HS-5 (cell line): ENCODE measurements at regions not wholly inside any gene's neighbourhood (a gene's known extent, or its start where the extent isn't known, plus 50 kb on each side); places are given as distances from the start of the nearest gene placed in this dataset.
A peak's percentile ranks its signal among the peaks of the same experiment; 100 is the strongest.

ENCODE experiments used
- DNase-seq: peaks from one replicate; pipeline ENCODE4 v3.0.0-alpha.2; 2012; ENCODE audit warnings: low read depth

DNA sequence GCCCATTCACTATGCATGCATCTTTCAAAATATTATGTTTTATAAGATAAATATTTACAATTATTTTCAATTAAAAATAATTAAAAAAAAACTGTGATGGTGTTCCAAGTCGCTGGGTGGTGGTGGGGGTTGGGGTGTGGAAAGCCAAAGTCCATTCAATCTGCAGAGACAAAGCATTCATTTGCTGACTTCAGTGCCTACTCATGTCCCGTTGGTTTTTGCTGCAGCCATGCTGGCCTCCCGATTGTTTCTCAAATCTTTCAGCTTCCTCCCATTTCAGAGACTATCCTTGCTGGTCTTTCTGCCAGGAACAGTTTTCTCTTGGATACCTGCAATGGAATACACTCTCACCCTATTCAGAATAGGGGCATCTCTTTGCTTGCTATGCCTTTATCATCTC lies 331.5 kb upstream of the NOVA1 start:
- DNase-seq, result no peak

DNA sequence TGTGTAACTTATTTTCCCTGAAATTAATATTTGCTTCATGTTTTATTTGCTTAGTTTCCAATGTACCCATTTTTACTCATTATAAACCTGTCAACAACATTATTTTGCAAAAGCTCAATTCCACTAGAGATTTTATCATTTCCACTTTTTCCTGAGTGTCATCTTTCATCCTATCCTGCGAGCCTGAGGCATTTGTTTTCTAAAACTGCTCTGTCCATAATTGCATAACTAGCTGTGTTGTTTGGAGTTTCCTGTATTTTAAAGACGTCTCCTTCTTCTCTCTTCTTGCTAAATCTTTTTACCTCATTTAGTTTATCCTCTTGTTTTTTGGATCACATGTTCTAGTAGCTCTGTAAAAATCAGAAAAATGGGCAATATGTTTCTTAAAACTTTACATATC lies 332.7 kb upstream of the NOVA1 start:
- DNase-seq, result no peak

DNA sequence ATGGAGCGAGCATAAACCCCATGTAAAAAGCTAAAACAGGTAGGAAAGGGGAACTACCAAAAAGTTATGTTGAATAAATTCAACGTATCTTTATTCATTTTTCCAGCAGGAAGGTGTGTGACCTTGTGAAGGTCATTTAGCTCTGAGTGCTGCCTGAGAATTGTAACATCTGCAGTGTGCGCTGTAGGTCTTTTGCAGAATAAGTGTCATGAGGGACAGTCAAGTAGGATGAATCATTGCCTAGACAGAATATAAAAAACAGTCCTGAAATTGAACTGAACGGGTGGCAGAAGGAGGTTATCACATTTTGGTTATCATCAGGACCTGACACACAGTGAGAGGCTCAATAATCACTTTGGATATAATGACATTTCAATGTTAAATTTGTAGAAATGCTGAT lies 334.8 kb upstream of the NOVA1 start:
- no peak for DNase-seq

GRCh38 chr14:26933431-26933830 lies 335.6 kb upstream of the NOVA1 start:
- DNase-seq, result no peak

DNA sequence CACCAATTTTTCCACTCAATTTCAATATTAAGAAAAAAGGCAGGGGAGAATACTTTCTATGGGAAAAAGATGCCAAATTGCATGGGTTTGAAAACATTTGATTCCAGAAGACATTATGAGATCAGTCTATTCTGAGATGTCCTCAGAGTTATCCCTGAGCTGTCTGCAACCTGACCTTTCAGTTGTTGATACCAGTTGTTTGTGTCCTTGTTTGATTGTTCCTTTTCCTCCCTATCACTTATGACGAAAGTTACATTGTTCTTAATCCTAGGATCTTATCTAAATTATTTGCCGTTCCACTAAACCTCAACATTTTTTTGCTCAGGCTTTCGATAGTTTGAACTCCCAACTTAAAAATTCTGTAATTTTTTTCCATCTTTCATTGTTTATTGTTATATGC lies 336.3 kb upstream of the NOVA1 start:
- DNase-seq, result no peak

DNA sequence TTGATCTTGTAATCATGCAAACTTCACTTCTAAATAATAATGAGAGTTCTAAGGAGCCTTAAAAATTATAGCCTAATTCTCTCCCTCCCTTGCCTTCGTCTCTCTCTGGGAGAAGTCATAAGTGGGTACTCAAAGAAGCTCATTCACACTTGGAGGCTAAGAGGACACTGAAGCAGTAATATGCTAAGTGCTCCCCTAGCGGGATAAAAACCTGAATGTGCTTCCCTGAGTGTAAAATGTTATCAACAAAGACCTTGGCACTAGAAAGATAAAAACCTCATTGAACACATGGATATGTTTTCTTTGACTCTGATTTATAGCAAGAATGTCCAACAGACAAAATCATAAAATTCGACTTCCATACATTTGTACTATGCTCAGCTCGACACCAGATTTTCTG lies 337.9 kb upstream of the NOVA1 start:
- DNase-seq, result no peak

DNA sequence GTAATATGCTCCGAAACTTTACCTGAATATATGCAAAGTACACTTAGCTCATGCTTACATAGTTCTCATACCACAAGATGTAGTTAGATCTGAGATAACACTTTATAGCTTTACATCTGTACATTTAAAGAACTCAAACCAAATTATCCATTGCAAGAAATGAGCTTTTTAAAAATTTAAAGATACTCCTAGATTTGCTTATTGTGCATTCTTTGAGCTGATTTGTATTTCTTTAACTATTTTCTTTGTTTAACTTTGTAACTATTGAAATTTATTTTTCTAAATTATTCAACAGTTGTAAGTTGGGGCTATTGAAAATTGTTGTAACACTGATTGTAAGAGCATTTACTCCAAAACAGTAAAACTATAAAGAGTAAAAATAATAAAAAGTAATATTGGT lies 340.2 kb upstream of the NOVA1 start:
- no peak for DNase-seq

DNA sequence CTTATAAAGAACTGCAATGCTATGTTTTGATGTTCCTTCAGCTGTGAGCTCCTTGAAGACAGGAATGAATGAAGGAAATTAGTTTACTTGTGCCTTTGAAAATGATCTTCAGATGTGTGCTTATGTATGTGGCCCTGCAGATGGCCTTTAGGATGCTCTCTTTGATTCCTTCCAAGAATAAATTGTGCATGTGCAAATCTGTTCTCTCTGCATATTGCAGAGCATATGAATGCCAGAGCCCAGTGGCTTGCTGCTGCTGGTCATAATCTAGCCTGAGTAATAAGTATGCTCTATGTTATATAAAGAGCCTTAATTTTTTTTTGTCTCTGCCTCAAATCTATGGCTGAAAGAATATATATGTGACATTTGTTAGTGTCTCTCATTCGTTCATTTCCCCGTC lies 341.9 kb upstream of the NOVA1 start:
- DNase-seq, result no peak

- no peak for DNase-seq
Measured at GRCh38 chr14:26941521-26941920, 343.7 kb upstream of the NOVA1 start.

DNA sequence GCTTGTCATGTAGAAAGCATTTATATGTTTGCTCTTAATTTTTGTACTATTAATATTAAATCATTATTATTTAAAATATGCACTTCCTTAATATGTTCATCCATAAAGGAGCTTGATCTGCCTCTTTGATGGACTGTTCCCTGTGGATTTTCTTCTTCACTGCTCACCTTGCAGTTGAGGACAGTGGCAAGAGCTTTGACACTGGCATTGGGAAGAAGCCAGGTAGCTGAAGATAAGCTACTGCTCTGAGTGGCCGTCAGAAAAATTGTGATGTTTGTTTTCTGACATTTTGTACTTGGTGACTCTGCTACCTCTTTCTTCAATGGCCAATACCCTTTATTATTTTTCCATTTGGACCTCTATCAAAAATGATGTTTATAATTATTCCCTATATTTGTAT lies 349.4 kb upstream of the NOVA1 start:
- no peak for DNase-seq

DNA sequence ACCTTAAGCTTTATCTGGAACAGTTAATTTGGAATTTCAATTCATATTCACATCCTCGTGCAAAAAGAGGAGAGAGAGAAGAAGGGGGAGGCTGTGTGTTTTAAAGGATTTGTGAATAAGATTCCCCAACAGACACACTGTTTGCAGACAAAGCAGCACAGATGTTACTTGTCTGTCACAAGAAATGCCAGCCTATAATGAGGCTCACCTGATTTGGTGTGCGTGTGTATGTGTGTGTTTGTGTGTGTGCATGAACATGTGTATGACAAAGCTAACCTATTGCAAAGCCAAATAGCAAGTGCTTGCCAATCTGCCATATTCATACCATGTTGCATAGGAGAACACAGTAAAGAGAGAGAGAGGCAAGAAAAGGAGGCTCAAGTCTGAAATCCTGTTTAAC lies 361.6 kb upstream of the NOVA1 start:
- DNase-seq, result no peak

DNA sequence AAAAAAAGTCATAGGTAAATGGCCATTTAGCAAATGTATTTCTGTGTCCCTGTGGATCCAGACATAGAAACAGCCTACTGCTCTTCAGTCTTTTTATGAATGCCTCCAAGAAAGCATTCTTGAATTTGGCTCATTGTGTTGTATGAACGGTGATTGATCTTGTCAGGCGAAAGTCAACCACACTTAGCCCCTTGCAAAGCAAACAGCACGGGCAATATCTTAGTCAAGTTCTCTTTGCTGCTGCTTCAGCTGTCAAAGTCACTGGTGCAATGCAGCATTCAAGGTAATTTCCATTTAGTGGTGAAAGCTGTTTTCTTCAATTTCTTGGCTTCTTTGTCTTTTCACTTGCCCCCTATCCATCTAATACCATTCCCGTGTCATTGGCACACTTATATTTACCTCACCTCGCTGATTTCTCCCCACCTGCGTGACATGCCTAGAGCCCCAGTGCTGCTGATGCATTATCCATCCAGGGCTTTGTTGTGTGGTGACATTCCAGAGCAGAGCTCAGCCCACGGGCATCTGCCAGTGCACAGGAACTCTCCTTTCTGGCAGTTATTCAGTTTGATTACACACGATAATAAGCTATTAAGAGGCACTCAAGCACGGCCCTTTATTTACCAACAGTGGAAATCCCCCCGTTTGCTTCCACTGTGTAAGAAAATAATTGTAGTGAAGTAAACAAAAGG lies 362.3 kb upstream of the NOVA1 start:
- no peak for DNase-seq

- no peak for DNase-seq
Measured at GRCh38 chr14:26963711-26964110, 365.9 kb upstream of the NOVA1 start.

GRCh38 chr14:26965490-26965889 lies 367.7 kb upstream of the NOVA1 start:
- DNase-seq, result no peak

GRCh38 chr14:26966908-26967307 lies 369.1 kb upstream of the NOVA1 start:
- no peak for DNase-seq

DNA sequence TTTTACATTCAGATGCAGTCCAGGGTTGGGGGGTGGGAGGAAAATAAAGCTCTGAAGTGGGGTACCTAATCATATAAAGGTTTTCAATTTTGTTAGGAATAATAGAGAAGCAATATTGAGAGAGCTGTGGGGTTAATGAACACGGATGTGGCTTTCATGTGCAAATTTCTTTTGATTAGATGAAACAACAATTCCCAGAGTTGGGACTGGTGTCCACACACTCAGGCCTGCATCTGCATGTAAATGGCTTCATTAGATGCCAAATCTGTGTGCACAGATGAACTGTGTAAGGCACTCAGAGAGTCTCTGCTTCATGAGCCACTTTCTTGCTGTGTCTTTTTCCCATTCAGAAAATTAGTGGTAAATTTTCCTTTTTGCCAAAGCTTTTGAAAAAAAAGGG lies 377.1 kb upstream of the NOVA1 start:
- DNase-seq, result no peak

GRCh38 chr14:26982071-26982470 lies 384.2 kb upstream of the NOVA1 start:
- no peak for DNase-seq

- peak; percentile 28 for DNase-seq
Measured at GRCh38 chr14:26984311-26985177, 386.7 kb upstream of the NOVA1 start.

DNA sequence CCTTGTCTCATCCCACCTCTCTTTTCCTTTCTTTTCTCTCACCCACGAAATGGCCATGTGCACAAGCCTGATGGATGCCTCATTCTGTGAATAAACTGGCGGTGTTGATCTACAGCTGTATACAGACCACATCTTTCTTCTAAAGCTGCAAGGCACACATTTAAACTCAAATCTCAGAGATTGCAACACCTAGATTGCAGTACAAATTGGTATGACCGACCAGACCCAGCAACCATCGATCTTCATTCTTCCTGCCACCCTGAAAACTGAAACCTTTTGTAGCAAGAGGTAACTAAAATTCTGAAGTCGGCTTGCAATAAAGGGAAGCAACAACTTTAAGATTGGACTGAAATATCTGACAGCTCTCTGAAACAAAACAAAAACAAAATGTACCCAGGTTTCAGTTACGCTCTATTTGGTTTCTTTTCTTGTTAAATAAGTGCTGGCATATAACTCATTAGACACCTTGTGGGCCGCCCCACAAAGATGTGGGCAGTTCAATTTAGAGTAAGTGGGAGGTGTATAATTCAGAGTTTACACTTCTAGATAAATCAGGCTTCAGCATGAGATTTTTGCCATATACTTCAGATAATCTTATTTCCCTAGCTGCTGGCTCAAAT lies 390.0 kb upstream of the NOVA1 start:
- no peak for DNase-seq

GRCh38 chr14:26990946-26991345 lies 393.1 kb upstream of the NOVA1 start:
- DNase-seq, result no peak

DNA sequence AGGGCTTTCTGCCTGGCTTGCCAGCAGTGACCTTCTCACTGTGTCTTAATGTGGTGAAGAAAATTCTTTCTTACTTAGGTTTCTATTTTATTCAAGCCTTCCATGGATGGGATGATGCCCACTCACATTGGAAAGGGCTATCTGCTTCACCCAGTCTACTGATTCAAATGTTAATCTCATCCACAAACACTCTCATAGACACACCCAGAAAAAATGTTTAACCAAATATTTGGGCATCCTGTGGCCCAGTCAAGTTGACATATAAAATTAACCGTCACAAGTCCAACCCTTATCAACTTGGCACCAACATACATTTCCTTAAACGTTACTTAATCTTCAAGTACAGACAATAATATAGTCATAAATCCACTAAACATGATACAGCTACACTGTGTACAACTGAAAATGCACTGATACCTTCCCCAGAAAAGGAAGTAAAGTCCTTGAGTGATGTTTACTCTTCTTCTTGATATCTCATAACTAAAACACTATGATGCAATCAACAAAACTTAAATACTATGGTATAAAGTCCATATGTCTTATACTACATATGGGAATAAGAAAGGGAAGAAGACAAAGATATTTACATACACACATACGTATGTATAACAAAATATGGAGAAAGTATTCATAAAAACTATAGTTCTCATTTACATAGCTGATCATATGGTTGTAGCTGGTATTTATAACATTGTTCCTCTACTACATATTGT lies 394.7 kb upstream of the NOVA1 start:
- DNase-seq, result no peak

- DNase-seq, result peak; percentile 58
Measured at GRCh38 chr14:26993556-26993955, 395.7 kb upstream of the NOVA1 start.

GRCh38 chr14:26995301-26995700 lies 397.5 kb upstream of the NOVA1 start:
- no peak for DNase-seq
